Osteoblast (primary cell): ENCODE measurements at regions not wholly inside any gene's neighbourhood (a gene's known extent, or its start where the extent isn't known, plus 50 kb on each side); places are given as distances from the start of the nearest gene placed in this dataset.

Source experiments
- DNase-seq: peaks from one replicate; pipeline ENCODE4 v3.0.0; 2011; ENCODE audit warnings: low spot score, mixed read lengths; ENCODE audit not compliant: insufficient read length; ENCODE audit errors: missing footprints
- H2AFZ ChIP-seq: 2 replicates; pipeline ENCODE4 v1.6.0; 2011; ENCODE audit warnings: mild to moderate bottlenecking, low read length
- H3K27ac ChIP-seq: 2 replicates; pipeline ENCODE4 v1.5.1; 2011; ENCODE audit warnings: mild to moderate bottlenecking, low read depth, low read length, moderate library complexity
- H3K27me3 ChIP-seq: 2 replicates; pipeline ENCODE4 v1.6.0; 2012; ENCODE audit warnings: mild to moderate bottlenecking, control low read depth, inconsistent platforms, low read length, moderate library complexity; ENCODE audit not compliant: insufficient read depth
- H3K36me3 ChIP-seq: 2 replicates; pipeline ENCODE4 v1.5.1; 2011; ENCODE audit warnings: mild to moderate bottlenecking, low read length, control low read depth, moderate library complexity; ENCODE audit not compliant: insufficient read depth
- H3K4me1 ChIP-seq: 2 replicates; pipeline ENCODE4 v1.5.1; 2011; ENCODE audit warnings: mild to moderate bottlenecking, low read length, control low read depth, moderate library complexity; ENCODE audit not compliant: insufficient read depth
- H3K4me2 ChIP-seq: 2 replicates; pipeline ENCODE4 v1.6.0; 2011; ENCODE audit warnings: mild to moderate bottlenecking, low read length; ENCODE audit not compliant: insufficient read depth
- H3K4me3 ChIP-seq: fragments of 200-600 bp; sonication (generic); 3 replicates; pipeline ENCODE4 v1.5.1; 2012; ENCODE audit warnings: mild to moderate bottlenecking, low read length, inconsistent platforms; ENCODE audit not compliant: insufficient read depth
- H3K79me2 ChIP-seq: 2 replicates; pipeline ENCODE4 v1.6.0; 2012; ENCODE audit warnings: mild to moderate bottlenecking, low read length, control low read depth, inconsistent platforms; ENCODE audit not compliant: insufficient read depth
- H3K9me3 ChIP-seq: 2 replicates; pipeline ENCODE4 v1.5.1; 2011; ENCODE audit warnings: low read depth, low read length, control low read depth
- H4K20me1 ChIP-seq: 2 replicates; pipeline ENCODE4 v1.6.0; 2012; ENCODE audit warnings: mild to moderate bottlenecking, low read length, control low read depth; ENCODE audit not compliant: insufficient read depth
- TF ChIP-seq, protein P1 (sequence below): IDR thresholded peaks from 2 replicates; pipeline ENCODE4 v1.5.1; 2011; ENCODE audit warnings: mild to moderate bottlenecking, low read depth, low read length, moderate library complexity; ENCODE audit errors: extremely low read depth

DNA sequence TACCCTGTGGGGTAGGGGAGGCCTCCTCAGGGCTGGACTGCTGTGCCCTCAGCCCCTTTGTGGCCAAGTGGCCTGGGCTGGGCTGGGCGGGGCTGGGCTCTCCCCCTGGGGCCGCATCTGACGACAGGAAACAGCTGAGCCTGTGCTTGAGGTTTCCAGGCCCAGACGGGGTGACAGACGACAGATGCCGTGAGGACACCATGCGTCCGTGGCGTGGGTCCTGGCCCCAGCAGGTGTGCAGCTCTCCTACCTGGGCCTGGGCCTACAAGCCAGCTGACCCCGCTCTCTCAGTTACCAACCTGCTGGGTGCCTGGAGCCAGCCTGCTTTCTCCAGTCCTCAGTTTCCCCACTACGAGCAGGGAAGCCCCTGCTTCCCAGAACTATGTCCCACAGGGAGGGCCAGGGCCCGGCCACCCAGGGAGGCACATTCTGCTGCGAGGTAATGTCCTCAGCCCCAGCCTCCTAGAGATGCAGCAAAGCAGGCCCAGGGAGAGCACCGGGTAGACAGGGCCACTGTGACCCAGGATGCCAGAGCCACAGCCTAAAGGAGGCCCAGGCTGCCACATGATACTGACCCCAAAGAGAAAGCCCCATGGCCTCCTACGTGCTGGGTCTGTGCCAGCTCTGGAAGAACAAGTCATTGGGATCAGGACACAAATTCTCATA, 181.3 kb downstream of the IGLL1 start:
- H3K9me3 ChIP-seq, result no peaks in the 10 kb centered on the region
- peak; percentile 72 for DNase-seq
- H3K79me2 ChIP-seq, result no peaks in the 10 kb centered on the region
- no peaks in the 10 kb centered on the region for H3K27me3 ChIP-seq
- no peak overlapping the region for H3K27ac ChIP-seq
- H2AFZ ChIP-seq, result no peak overlapping the region
- TF ChIP-seq, protein P1, sequence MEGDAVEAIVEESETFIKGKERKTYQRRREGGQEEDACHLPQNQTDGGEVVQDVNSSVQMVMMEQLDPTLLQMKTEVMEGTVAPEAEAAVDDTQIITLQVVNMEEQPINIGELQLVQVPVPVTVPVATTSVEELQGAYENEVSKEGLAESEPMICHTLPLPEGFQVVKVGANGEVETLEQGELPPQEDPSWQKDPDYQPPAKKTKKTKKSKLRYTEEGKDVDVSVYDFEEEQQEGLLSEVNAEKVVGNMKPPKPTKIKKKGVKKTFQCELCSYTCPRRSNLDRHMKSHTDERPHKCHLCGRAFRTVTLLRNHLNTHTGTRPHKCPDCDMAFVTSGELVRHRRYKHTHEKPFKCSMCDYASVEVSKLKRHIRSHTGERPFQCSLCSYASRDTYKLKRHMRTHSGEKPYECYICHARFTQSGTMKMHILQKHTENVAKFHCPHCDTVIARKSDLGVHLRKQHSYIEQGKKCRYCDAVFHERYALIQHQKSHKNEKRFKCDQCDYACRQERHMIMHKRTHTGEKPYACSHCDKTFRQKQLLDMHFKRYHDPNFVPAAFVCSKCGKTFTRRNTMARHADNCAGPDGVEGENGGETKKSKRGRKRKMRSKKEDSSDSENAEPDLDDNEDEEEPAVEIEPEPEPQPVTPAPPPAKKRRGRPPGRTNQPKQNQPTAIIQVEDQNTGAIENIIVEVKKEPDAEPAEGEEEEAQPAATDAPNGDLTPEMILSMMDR, result no peak
- peaks cover 4% of the 10 kb centered on the region for H4K20me1 ChIP-seq
- no peaks in the 10 kb centered on the region for H3K36me3 ChIP-seq
- no peak overlapping the region for H3K4me2 ChIP-seq
- H3K4me3 ChIP-seq, result no peak overlapping the region
- no peaks in the 10 kb centered on the region for H3K4me1 ChIP-seq

DNA sequence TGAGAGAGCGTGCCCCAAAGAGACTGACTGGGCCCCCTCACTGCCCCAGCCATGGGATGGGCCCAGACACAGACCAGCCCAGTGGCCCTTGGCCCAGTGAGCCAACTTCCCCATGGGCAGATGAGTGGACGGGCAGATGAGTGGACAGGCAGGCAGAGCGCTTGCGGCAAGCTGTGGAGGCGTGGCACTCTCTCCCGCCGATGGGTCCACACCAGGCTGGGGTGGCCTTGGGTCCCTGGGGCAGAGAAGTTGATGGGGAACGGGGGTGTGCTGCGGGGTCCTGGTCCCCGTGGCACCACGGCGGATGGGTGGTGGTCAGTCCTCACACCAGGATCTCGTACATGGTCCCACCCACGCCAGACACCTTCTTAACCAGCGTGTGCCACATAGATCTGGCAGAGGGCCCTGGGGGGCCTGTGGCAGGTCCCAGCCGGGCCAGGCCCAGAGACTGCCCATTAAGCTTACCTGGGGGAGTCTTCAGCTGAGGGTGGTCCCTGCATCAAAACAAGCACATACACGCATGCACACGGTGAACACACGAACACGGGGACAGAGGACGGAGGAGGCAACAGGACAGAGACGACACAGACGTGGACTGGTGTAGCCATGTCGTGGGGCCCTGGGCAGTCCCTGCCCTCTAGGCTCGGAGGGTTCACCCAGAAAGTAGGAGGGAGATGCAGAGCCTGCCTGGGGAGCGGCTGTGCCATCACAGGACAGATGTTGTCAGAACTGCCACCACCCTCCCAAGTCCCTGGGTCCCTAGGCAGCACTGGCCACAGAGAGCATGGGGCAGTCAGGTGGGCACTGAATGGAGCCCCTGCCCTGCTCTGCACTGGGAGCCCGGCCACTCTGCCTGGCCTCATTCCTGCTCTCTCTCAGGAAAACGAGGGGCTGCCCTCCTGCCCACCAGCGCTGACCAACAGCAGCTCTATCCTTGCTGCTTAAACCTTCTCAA, 182.2 kb downstream of the IGLL1 start:
- Histone ChIP-seq H3K27me3 (no peaks in the 10 kb centered on the region), H3K4me1 (no peaks in the 10 kb centered on the region), H3K4me2 (no peak overlapping the region), H3K27ac (no peak overlapping the region), H3K4me3 (no peak overlapping the region), H2AFZ (no peak overlapping the region), H4K20me1 (peaks cover 4% of the 10 kb centered on the region), H3K36me3 (no peaks in the 10 kb centered on the region), H3K79me2 (no peaks in the 10 kb centered on the region), H3K9me3 (no peaks in the 10 kb centered on the region)
- peak; percentile 60 for DNase-seq
- TF ChIP-seq, protein P1, result no peak

DNA sequence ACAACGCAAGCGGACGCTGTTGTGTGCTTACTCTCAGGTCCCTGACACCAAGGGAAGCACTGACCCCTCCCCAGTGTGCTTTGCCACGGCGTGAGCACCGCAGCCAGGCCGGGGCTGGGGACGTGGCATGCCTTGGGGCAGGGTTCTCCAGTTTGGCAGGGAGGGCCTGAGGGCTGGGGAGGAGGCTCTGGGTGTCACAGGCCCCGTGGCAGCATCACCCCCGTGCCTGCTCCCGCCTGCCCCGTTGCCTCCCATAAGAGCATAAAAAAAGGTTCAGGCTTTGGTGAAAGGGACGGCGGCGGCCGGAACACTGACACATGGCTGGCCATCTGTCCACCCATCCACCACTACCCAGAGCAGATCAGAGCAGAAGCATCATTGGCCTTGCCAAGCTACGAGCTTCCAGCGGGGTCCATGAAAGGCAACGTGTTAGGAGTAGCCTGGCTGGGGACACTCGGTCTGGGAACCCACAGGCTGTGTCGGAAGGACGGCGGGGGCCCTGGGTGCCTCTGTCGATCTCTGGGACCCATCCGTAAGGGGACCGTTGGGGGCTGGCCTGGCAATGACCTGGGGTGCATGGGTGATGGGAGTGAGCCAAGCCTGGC, 183.0 kb downstream of the IGLL1 start:
- no peak overlapping the region for H3K4me3 ChIP-seq
- TF ChIP-seq, protein P1, result no peak
- no peak overlapping the region for H3K4me2 ChIP-seq
- no peaks in the 10 kb centered on the region for H3K79me2 ChIP-seq
- no peak overlapping the region for H2AFZ ChIP-seq
- no peaks in the 10 kb centered on the region for H3K36me3 ChIP-seq
- no peaks in the 10 kb centered on the region for H3K9me3 ChIP-seq
- no peaks in the 10 kb centered on the region for H3K4me1 ChIP-seq
- DNase-seq, result peak; percentile 43
- H4K20me1 ChIP-seq, result peaks cover 4% of the 10 kb centered on the region
- H3K27me3 ChIP-seq, result no peaks in the 10 kb centered on the region
- H3K27ac ChIP-seq, result no peak overlapping the region
